Tibial nerve (tissue), 4 donors: ENCODE measurements at regions not wholly inside any gene's neighbourhood (a gene's known extent, or its start where the extent isn't known, plus 50 kb on each side); places are given as distances from the start of the nearest gene placed in this dataset.

ENCODE experiments used
- CTCF ChIP-seq, 5 experiments: fragments of 200-600 bp in 3 of 5; fragments of 450-650 bp in 2 of 5; sonication (generic) in 3 of 5; IDR thresholded peaks; one replicate each; pipeline ENCODE4 v1.5.1; 2016 to 2019; ENCODE audit warnings: antibody characterized with exemption in 5 of 5, mild to moderate bottlenecking in 3 of 5, moderate library complexity in 2 of 5
- EP300 ChIP-seq, 2 donors: sonication (generic); formaldehyde crosslinking; IDR thresholded peaks; one replicate each; pipeline ENCODE4 v1.6.1; 2017; ENCODE audit warnings: antibody characterized with exemption in 2 of 2, mild to moderate bottlenecking in 1 of 2
- POLR2A ChIP-seq, 2 donors: fragments of 450-650 bp; IDR thresholded peaks; one replicate each; pipeline ENCODE4 v1.6.1; 2017; ENCODE audit warnings: antibody characterized with exemption in 2 of 2, mild to moderate bottlenecking in 2 of 2, moderate library complexity in 2 of 2

- TF ChIP-seq CTCF (IDR thresholded peaks at IDR 0.05), result no peak
- no peak for TF ChIP-seq POLR2A (IDR thresholded peaks at IDR 0.05)
- no peak for TF ChIP-seq EP300 (IDR thresholded peaks at IDR 0.05)
Observed at GRCh38 chr1:218677026-218677425, 331.9 kb downstream of the TGFB2 start.
